HCEC 1CT (cell line): ENCODE measurements at regions not wholly inside any gene's neighbourhood (a gene's known extent, or its start where the extent isn't known, plus 50 kb on each side); places are given as distances from the start of the nearest gene placed in this dataset.
"Not testable (repeated sequence)": the region's sequence is repeated elsewhere in the genome, so short reads cannot be mapped to it uniquely, and the experiment has no call there.

Experiments
- DNase-seq: peaks from one replicate; pipeline ENCODE4 v3.0.0-alpha.2; 2017

DNA sequence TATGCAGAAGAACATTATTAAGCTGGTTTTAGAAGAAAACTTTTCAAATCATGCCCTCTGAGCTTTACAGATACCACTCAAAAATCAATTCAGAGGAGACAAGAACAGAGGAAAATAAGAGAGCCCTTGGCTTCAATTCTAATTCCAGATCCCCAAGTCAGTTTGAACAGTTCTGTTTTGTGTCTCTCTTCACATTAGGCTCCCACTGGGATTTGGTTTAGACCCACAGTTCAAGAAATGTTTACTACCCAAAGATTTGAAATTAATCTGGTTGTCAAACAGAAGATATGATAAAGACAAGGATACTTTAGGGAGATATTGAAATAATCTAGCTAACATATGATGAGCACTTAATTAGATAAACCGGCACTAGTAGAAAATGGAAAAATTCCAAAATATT, 329.5 kb downstream of the RAD51AP2 start:
- no peak for DNase-seq

DNA sequence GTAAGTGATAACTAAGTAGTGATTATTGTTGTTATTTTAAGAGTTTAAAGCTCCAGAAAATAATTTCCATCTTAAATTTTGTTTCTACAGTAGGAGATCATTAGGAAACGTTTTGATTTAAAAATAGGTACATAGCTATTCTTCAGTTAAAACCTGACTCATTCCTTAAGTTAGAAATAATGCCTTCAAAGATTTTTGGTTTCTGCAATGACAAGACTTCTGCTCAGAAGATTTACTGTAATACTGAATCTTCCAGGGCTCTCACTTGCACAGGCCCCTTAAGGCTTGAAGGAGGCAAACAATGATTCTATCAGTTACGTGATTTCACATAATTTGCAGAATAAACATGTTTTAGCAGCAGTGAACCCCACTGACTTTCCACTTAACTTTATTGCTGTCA, 333.7 kb downstream of the RAD51AP2 start:
- DNase-seq = no peak

DNA sequence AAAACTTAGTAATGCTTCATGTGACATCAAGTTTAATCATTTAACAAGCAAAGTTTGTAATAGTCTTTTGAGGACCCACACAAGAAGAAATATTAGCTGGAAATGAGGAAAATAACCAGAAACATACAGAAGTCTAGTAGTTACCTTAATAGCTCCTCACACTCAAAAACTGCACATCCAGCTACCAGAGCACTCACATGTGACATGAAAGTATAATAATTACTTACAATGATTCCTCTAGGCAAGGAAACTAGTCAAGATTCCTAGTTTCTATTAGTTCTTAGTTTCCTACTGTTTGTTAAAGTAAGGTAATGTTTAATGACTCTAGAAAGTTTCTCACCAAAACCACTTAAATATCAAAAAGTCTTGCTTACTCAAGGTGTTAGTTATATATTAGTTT, 335.8 kb downstream of the RAD51AP2 start:
- no peak for DNase-seq

DNA sequence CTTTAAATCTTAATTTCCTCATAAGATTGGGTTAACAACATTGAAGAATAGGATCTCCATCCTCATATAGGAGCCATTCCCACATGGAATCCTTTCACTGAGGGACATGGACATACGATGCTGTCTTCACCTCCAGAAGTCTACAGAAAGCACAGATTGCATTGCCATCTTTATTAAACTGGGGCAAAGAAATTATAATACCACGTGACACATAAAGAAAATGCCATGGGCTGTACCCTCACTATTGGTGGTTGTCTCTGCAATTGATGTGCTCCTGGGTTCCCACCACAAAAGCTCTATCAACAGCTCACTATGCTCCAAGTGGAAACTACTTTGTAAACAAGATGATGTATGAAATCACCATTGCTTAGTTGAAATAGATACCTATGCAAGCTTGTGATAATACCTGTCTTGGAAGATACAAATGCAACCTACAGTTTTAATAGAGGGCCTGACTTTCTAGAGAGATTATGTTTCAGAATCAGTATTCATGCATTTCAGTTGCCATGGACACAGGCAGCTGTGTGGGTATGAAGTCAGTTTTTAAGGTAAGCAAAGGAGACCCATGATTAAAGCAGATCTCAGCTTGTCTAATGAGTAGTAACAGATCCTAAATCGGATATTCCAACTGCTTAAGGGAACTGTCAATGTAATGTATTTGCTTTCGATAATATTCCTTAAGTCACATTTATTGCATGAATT, 337.0 kb downstream of the RAD51AP2 start:
- DNase-seq = no peak

DNA sequence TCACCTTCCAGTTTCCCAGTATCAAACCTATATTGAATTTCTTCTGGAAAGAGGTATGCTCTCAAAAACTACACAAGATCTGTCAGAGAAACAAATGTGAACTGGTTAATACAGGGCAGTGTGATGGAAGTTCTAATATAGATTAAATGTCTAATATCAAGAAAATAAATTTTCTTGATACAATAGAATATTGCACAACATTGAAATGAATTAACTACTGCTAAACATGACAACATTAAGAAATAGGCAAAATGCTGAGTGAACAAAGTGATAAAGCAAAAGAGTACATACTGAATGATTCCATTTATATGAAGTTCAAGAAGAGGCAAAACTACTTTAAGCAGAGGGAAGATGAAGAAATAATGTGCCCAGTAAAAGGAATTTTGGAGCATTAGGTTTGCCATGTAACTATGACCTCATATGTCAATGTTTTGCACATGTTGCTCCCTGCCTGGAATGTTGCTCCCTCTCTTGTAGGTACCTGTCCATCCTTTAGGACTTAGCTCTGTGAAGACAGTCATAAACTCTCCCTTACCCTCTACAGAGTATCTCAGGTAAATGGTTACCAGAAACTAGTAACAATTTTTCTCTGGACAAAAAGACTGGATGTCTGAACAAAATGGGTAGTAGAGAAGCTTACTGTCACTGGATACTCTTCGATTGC, 339.0 kb downstream of the RAD51AP2 start:
- DNase-seq = no peak

DNA sequence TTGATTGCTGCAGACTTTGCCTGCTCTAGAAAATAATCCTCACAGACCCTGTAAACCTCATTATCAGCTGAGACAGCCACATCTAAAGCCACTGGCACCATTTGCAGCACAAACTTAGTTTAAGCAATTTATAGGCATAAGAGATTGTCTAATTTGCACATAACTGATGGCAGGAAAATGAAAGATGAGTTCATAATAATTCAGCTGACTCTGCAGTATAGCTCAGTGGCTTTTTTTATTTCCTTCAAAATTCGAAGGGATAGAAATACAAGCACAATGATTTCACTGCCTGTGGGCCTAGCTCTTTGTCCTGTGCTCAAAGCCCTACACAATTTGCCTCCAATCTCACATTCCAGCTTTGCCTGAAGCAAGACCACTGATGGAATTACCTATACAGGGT, 341.2 kb downstream of the RAD51AP2 start:
- DNase-seq = no peak

DNA sequence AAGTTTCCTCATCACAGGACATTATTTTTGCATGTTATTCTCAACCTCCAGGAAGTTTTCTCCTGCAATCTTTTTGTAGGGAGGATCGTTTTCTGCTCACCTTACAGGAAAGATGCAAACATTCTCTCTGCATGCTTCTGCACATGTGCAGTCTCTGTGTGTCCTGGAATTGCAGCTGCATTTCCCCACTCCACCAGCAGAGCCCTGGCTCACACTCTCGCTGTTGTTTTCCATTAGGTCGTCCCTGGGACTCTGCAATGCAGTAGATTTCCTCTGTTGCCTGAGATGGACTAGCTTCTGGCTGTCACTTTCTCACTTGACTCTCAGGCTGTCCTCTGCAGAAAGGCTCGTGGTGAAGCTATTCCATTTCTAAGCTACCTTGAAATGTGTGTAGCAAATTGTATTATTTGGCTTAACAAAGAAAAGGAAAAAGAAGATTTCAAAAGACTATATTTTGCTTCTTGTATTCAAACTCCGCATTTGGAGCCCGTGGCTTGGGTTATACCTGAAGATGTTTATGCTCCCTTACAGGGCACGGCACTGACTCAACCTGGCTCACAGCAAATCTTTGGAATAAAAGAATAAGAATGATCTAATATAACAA, 346.7 kb downstream of the RAD51AP2 start:
- peak; percentile 42 for DNase-seq

DNA sequence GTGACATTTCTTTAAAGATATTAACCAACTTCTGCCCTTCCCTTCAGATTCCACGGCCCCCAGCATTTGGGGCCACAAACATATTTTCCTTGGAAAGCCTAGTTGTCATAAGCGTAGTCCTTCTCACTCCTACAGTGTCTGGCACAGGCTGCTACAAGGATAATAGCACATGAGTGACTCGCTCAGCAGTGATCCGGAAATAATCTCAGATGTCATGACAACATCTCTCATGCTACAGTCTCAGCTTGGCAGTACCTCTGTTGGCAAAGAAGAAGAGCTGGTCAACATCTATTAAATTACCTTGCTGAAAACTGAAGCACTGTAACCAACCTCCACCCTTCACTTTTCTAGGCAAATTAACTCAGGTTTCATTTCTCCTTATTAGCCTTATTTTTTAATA, 351.7 kb downstream of the RAD51AP2 start:
- DNase-seq = peak; percentile 58

DNA sequence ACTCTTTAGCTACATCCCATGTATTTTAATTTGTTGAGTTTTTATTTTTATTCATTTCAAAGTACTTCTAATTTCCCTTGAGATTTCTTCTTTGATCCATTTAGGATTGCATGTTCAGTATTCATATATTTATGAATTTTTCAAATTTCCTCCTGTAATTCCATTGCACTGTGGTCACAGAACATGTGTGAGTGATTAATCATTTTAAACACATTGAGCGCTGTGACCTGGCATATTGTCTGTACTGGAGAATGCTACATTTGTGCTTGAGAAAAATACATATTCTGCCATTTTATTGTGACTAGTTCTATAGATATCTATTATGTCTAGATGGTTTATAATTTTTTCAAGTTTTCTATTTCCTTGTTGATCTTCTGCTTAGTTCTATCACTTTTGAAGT, 353.7 kb downstream of the RAD51AP2 start:
- DNase-seq = peak; percentile 56

DNA sequence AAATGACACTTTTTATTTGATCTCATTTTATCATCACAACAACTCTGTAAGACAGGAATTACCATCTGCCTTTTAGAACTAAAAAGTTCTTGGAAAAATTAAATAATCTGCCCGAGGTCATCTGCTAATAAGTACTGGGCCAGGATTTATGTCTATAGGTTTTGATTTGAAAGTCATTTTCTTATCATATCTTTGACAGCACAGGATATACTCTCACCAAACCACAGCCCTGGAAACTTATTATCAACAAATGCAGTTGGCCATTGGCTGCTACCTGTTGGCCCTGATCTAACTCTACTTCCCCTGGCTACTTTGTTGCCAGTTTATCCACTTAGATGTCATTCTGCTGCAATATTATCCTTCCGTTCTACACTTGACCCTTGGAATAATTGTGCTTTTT, 354.6 kb downstream of the RAD51AP2 start:
- DNase-seq = no peak

DNA sequence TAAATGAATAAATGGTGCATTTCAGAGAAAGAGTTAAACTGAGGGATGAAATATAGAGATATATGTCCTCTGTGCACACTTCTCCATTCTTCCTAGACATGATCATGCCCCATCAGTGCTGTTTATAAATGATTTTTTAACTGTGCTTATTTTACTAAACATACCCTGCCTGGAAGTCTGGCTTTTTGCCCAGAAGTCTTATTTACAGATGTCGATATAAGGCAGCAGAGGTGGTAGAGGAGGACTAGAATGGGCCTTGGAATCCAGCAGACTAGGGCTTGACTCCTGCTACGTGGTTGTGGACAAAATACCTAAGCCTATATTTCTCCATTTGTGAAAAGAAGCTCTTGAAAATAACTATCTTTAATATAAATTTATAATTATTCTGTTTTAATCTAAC, 355.5 kb downstream of the RAD51AP2 start:
- DNase-seq = no peak

DNA sequence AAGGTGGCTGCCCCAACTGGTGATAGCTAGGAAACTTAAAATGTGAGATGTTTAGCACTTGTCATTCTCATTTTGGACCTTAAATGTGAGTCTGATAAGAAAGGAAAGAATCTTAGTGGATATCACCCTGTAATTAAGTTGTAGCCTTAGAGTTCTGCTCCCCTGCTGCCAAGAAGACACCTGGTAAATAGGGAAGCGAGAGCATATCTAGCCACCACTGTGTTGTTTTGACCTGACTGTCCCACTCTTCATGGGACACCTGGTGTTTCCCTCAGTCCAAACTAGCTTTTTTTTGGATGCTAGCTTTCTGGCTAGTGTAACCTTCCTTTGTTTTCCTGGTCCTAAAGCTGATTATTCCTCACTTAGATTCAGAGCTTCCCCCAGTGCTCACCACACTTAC, 357.6 kb downstream of the RAD51AP2 start:
- no peak for DNase-seq

DNA sequence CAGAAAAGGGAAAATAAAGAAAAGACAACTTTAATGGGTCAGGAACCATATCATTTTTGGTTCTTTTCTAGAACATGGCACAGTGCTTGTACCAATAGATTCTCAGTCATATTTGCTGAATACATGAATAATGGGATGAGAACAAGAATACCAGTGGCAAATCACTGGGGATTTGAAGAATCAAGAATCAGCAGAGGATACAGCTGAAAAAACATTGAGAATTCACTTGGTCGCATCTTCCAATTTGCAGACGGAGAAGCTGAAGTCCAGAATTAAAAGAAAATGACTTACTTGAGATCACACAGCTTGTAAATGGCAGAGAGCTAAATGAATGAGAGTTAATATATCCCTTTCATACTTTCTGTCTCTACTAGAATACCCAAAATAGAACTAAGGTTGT, 362.2 kb downstream of the RAD51AP2 start:
- DNase-seq = no peak

DNA sequence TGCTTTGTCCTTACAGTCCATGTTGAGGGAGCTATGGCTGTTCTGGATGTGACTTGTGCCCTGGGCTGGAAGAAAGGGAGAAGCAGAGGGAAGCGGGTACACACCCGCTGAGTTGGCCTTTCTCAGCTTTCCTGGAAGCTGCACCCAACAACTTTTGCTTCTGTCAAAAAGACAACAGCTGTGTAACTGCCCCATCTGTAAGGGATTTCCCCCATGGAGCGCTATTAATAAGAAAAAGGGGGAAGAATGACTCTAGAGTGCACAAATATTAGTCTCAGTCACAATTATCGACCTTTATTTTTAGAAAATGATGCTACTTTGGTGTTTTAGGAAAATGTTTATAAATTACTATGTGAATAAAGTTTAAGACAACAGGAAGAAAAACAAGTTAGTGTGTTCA, 368.3 kb downstream of the RAD51AP2 start:
- DNase-seq = no peak

DNA sequence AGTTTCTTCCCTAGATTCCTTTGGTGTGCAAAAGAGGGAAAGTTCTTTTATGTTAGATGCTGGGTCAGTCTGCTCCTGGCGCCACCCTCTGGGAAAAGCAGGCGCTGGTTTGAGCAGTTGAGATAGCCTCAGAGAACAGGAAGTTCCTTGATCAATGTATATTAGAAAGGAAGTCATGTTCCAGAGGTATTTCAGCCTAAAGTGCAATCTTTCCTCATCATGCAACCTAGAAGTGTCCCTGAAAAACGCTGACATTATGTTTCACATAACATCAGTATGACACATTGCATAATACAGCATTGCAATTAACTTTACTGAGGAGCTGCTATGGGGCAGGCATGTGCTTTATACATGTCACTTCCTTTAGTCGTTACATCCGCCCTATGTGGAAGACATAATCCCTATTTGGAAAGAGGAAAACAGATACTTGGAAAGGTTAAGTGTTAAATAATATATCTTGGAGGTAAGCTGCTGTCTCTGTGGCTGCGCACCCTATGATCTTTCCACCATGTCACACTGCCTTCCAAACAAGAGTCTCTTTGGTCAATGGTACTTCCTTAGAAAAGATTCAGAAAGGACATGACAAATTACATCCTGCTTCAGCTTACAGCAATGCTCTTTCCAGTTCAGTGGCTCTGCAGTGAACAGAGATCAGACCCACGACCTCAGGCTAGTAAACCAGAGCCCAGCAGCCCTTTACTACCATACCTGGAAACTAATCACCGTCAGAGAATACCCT, 369.7 kb downstream of the RAD51AP2 start:
- peak; percentile 16 for DNase-seq

DNA sequence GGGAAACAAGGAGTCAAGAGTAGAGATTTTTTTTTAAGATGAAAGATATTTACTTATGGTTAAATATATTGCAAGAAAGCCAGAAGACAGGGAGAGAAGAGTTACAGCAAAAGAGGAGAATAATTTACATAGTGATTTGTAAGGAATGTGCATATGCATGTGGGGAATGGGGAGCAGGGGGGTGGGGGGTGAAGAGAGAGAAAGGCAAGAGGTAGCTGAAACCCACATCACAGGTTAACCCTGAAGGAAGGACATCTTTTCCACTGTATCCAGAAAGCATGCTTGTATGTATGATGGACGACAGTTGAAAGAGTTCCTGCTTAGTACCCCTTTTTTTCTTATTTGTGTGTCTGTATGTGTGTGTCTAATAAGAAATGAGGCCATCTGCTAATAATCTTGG, 371.9 kb downstream of the RAD51AP2 start:
- no peak for DNase-seq

DNA sequence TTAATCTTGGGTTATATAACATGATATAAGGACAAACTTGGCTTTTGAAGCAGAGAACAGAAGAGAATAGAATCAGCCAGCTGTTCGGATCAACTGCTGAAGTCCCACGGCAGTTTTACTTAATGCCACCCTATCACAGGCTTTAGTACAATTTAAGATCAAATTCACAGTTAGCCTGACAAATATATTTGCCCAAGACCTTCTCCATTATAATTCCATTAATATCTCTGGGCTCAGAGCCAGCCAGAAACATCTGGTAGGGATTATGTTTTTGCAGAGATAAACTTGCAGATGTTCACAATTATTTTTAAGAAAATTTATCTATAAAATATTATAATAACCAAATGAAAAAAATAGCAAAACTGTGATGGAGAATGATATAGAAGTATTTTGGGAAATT, 381.4 kb downstream of the RAD51AP2 start:
- no peak for DNase-seq

DNA sequence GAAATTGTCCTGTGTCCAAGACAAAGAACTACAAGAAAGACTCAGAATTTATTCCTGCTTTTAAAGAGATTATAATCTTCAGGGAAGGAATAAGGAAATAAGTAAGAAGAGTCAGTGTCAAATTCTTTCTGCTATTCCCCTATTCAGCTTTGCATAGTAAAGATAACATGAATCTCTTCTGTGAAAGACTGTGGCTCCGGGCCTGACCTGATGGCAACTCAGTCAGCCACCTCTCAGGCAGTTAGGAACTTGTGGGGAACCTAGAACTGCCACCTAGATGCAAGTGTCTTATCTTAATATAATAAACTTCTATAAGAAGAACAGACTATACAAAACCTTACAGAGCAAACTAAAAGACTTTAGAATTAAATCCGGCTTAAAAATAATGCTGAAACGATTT, 382.0 kb downstream of the RAD51AP2 start:
- no peak for DNase-seq

DNA sequence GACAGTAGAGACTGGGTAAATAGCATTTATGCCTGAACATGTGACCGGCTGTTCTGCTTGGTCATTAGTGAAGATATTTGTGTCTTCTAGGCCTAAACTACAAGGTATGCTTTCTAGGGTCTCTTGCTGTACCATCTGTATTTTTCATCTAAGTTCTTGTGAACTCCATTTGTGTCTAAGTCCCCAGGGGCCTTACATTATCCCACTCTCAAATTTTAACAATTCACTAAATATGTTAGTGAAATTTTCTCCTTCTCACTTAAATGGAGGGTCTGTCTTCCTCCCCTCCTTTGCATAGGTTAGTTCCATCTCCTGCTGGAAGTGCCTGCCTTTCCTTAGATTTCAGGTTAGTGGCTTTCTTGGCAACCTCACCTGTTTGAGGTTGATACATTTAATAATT, 382.6 kb downstream of the RAD51AP2 start:
- no peak for DNase-seq

DNA sequence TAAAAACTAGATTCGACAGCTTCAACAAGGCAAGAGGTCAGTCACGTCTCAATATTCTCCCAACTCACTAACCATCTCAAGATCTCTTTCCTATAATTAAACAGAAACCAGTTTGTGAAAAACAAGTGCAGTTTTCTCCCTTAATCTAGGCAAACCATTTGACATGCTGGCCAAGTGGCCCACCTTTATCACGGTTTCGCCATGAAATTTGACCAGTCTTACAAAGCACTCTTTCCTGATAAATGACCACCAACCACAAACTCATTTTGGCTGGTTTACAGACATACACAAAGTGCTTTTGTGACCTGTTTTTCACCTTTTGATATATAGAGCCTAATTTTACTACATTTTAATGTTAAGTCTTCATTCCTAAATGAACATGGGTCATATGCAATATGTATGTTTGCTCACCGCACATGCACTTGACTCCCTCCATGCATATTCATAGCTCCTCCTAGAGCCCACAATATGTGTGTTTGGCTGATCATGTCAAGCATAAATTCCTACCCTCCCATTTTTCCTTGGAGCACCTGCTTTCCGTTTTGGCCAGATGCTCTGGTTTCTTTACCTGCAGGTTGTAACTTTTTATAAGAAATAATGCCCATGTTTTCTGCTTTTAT, 385.1 kb downstream of the RAD51AP2 start:
- no peak for DNase-seq

DNA sequence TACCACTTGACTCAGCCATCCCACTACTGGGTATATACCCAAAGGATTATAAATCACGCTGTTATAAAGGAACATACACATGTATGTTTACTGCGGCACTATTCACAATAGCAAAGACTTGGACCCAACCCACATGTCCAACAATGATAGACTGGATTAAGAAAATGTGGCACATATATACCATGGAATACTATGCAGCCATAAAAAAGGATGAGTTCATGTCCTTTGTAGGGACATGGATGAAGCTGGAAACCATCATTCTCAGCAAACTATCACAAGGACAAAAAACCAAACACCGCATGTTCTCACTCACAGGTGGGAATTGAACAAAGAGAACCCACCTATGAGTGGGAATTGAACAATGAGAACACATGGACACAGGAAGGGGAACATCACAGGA, 387.6 kb downstream of the RAD51AP2 start:
- DNase-seq = not testable (repeated sequence)

DNA sequence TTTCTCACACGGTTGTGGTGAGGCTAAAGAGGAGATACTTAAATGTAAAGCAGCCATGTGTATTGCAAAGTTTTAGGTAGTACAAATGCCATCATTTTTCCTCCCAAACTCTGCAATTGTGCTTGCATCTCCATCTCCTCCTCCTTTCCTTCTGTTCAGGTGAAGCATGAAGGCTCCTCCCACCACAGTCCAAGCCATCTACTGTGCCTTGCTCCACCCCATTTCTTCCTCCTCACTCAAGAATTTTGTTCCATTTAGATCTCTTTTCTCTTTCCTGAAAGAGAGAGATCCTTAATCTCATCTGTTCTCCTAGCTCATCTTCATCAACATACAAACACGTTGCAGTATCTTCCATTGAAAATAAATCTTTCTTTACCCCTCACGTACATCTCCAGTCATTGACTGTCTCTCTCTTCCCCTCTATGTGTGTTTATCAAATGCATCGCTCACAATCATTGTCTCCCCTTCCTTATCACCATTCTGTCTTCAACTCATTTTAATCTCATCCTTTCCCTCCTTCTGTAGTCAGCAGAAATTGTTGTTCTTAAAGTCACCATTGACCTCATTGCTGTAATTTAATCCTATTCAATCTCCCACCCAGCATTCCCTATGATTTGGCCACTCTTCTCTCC, 392.1 kb downstream of the RAD51AP2 start:
- DNase-seq = no peak
